Epithelial cell of proximal tubule (primary cell): ENCODE measurements at regions not wholly inside any gene's neighbourhood (a gene's known extent, or its start where the extent isn't known, plus 50 kb on each side); places are given as distances from the start of the nearest gene placed in this dataset.

ENCODE experiments used
- DNase-seq: peaks from one replicate; pipeline ENCODE4 v3.0.0-alpha.2; 2011; ENCODE audit warnings: low read depth
- H3K4me3 ChIP-seq: 2 replicates; pipeline ENCODE4 v1.5.1; 2011; ENCODE audit warnings: low read depth, mild to moderate bottlenecking, low read length
- CTCF ChIP-seq: conservative IDR thresholded peaks from 2 replicates; pipeline ENCODE4 v1.5.1; 2012; ENCODE audit warnings: low read depth, mild to moderate bottlenecking, low read length

- no peak for TF ChIP-seq CTCF
- no peak for DNase-seq
- no peak overlapping the region for H3K4me3 ChIP-seq
Measured at GRCh38 chr2:123768233-123768632, 256.9 kb upstream of the CNTNAP5 start.

- no peak overlapping the region for H3K4me3 ChIP-seq
- no peak for TF ChIP-seq CTCF
- DNase-seq: no peak
Measured at GRCh38 chr2:123769001-123769400, 256.1 kb upstream of the CNTNAP5 start.

- TF ChIP-seq CTCF: no peak
- no peak for DNase-seq
- H3K4me3 ChIP-seq: no peak overlapping the region
Measured at GRCh38 chr2:123770996-123771720, 253.9 kb upstream of the CNTNAP5 start.

GRCh38 chr2:123771928-123772632 is 253.0 kb upstream of the CNTNAP5 start:
- TF ChIP-seq CTCF: no peak
- DNase-seq: no peak

GRCh38 chr2:123777116-123777515 is 248.0 kb upstream of the CNTNAP5 start:
- no peak for TF ChIP-seq CTCF
- no peak for DNase-seq
- no peak overlapping the region for H3K4me3 ChIP-seq

More at GRCh38 chr2:123771928-123772632, 253.0 kb upstream of the CNTNAP5 start:
- H3K4me3 ChIP-seq: no peak overlapping the region

- DNase-seq: no peak
- H3K4me3 ChIP-seq: no peak overlapping the region
- no peak for TF ChIP-seq CTCF
Measured at GRCh38 chr2:123783164-123783563, 241.9 kb upstream of the CNTNAP5 start.

- no peak overlapping the region for H3K4me3 ChIP-seq
- no peak for TF ChIP-seq CTCF
- no peak for DNase-seq
Measured at GRCh38 chr2:123785332-123785731, 239.8 kb upstream of the CNTNAP5 start.
